GM18907 (cell line): ENCODE measurements at regions not wholly inside any gene's neighbourhood (a gene's known extent, or its start where the extent isn't known, plus 50 kb on each side); places are given as distances from the start of the nearest gene placed in this dataset.

ENCODE experiments used
- ATAC-seq: cut with Tn5 transposase; IDR thresholded peaks from one replicate; pipeline ENCODE4 v1.9.1; 2021; ENCODE audit warnings: mild to moderate bottlenecking, moderate library complexity; ENCODE audit not compliant: unreplicated experiment

DNA sequence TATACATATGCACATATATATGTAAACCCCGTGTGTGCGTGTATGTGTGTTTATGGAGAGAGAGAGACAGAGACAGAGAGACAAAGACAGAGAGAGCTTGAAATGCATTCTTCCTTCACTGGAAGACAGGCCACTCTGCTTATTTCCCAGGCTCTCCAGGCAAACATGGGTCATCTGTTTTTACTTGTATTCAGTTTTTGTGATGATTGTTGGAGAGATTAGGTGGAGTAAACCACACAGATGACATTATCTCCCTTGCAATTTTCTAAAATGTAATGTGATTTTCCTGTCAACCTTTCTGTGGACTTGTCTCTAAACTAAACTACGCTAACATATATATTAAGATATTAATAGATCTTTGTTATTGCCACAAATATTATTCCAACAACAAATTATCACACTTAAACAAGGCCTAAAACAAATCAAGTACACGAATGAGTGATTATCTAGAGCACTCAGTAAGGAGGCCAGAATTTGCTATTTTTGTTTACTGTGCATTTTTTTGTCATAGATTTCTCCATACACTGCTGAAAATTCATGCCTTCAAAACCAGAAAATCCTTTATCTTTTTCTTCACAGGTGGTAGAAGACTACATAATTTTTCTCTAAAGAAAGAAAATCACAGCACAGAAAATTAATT is 251.8 kb upstream of the SLIT2 start:
- ATAC-seq: no peak

DNA sequence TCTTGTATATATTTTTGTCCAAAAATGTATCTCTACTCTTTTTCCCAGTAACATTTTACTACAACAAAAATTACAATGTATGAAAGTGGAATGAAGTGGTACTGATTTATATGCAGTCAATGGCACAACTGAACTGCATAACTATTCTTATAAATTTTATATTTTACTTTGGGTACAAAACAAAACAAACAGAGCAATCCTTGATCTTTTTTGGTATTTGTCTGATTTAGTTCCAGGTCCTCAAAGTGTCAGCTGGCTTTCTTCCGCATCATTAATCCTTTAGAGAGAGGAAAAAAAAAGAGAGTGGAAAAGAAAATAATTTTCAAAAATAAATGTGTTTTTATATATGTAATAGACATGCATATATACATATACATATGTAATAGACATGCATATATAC is 252.4 kb upstream of the SLIT2 start:
- ATAC-seq: no peak

DNA sequence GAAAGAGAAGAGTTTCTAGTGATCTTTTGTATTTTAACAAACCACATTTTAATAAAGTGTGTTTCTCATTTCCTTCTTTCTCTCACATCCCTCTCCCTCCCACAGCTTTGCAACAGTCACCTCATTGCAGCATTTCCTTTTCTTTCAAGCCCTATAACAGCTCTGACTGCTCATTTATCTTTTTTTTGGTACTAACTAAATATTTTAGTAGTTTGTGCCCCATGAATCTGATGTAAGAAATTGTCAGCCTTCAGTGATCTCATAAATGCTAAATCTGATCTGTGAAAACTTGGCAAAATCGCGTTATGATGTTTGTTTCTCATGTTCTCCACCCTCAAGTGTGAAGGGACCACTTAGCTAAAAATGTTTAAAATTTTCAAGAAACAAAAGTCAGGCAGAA is 258.5 kb upstream of the SLIT2 start:
- no peak for ATAC-seq

DNA sequence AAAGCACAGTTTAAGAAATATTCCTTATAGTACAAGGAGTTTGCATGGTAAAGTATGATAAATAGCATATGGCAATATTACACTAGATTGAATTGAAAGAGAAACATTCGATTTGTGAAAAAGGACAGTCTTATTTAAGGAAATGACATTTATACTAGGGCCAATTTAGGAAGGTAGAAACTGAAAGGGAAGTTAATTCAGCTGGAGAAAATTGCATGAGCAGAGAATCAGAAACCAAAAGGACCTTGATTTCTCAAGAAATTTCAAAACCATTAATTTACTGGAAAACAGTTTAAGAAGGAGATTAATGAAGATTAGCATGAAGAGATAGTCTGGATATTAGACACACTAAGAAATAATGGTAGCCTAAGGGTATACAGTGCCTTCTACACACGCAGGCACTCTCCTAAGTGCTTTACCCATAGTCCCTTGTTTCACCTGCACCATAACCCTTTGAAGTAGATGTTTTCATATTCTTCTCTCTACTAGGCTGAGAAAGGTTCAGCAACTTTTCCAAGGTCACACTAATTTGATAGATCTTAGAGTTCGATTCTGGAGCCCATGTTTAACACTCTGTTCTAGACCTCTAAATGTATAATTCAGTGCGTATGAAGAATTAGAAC is 259.1 kb upstream of the SLIT2 start:
- no peak for ATAC-seq

DNA sequence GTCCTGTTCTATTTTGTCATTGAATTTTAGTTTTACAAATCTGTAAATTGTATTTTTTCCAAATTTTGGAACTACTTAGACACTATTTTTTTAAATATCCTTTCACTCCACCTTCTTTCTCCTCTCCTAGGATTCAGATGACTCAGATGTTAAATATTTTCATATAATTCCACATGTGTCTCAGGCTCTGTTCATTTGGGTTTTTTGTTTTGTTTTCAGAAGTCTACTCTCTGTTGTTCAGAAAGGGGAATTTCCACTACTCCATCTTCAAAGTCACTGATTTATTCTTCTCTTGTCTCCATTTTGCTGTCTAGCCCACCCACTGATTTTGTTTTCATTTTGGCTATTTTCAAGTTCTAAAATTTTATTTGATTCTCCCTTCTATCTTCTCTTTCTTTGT is 264.0 kb upstream of the SLIT2 start:
- ATAC-seq: no peak

DNA sequence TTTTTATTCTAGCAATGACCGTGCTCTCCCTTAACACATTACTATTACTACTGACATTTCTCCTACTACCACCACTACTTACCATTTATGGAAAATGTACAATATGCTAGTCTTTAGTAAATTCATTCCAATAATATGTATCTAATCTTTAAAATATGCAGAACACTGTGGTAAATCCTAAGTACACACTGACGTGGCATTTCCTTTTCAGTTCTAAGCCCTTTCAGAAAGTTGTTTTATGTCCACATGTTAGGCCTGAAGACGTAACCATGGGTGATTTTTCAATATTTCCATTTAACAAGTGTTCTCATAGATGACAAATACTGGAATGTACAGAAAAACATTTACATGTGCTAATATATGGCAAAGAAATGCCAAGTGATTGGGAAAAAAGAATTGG is 268.6 kb upstream of the SLIT2 start:
- ATAC-seq: no peak

DNA sequence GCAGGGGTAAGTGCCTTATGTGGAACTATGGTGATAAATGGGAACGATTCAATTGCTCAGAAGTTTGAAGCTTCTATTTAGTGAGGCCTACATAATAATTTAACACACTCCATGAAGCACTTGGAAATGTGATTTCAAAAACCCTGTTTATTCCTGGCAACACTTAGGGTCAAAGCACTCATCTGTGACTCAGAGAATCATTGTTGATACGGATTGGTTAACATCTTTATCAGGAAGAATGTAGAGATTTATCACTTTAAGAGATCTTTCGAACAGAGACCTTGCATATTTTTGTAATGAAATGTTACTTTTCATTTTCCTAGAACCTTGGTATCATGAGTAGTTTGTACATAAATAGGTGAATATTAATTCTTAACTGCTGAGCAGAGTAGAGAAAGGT is 269.1 kb upstream of the SLIT2 start:
- no peak for ATAC-seq

DNA sequence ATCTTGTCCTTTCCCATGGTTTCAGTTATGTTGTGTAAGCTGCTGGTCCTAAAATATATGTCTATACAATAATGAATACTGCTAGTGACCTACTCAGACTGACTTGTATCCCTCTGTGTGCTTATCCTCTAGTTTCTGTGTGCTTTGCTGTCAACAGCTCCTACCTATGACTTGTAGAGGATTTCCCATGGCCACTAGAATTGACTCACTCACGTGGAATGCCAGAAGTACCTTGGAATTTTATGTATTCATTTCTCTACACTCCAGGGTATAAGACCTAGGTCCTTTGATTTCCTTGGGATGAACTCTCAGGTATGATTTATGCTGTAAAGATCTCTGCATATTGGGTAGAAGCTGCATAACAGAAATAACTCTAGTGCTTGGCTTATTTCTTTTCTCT is 279.9 kb upstream of the SLIT2 start:
- ATAC-seq: no peak

DNA sequence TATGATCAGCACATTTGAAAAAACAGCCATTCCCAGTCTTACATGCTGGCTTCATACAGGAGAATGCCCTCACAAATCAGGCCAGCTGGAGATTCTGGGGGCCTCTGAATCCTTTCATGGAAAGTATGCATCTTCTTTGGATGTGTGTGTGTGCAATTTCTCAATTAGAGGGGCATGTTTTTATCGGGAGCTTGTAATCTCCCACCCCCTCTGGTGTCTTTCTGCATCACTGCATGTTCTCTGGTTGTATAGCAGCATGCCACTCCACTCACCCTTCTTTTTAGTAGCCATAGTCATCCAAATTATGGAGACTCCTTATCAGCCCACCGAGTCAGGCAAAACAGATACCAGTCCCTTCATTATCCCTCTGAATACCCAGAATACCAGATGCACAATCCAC is 282.2 kb upstream of the SLIT2 start:
- ATAC-seq: no peak

DNA sequence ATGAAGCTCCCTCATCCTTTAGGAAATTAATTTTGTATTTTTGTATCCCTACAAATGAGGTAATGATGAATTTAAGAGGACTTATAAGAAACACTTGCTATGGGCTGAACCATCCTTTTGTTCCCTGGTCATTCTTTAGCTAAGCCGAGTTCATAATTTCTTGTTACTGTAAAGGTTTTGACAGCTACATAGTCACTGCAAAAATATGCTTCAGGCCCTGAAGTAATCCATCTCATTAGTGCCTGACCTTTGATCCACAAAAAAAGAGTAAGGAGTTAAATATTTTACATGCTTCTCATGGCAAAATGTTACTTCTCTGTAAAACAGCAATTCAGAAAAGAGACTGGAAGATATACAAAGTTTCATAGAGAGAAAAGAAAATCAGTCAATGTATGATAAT is 290.6 kb upstream of the SLIT2 start:
- no peak for ATAC-seq

DNA sequence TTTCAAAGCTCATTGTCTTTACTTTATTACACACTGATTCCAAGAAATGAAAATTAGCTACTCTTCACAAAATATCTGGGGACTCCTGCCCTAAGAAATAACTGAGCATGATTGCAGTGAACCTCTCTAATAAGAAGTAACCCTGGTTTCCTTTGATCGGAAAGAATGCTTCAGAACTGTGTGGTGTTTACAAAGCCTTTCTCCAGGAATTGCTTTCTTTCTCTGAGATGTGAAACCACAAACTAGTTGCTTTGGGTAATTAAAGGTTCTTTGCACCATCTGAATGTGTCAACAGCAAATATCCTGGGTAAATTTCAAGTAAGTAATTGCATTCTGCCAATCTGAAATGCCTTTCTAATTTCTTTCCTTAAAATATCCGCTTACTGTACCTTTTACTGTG is 292.9 kb upstream of the SLIT2 start:
- no peak for ATAC-seq

DNA sequence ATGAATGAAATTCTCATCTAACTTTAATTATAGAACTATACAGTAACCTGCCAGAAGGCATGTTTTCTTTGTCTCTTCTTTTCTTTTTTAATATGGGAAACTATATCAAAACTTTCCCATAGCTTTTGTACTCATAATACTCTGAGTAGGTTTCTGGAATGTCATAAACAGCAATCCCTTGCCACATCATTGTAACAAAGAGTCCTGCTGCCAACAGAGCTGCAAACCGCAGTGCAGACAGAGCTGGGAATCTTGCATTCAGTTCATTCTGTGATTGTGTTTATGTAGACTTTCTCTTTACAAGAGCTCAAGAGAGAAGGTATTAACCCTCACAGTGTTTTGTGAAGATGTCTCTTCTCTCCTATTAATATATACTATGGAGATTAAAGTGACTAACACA is 304.4 kb upstream of the SLIT2 start:
- ATAC-seq: no peak

DNA sequence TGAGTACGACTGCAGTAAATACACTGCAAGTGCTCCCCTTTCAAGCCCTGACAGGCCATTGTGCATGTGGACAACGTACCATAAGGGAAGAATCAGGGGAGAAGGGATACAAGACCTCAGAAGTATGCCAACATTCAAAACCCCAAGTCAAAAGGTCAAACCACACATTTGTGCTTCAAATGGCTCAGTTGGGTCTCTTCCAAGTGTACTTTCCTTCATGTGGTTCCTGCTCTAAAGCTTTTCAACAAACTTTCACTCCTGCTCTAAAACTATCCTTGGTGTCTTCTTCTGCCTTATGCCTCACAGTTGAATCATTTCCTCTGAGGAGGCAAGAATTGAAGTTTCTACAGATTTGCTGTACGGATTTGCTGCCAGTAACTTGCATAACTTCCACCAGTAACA is 305.7 kb upstream of the SLIT2 start:
- no peak for ATAC-seq

DNA sequence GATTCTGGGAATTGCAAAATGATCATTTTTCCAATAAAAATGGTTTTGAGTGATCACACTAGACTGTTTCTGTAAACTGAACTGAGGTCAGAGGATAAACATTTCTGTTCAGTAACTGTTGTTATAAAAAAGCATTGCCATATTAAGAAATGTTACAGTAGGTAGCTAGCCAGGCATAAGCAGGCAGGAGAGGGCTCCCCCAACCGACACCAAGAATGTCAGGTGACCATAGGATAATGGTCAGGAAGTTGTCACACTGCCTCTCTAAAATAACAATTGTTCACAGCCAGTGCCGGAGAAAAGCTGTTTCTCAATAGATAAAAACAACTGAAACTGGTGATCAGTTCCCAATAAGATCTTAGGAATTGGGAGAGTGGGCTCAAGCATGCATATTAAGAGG is 306.2 kb upstream of the SLIT2 start:
- ATAC-seq: no peak

DNA sequence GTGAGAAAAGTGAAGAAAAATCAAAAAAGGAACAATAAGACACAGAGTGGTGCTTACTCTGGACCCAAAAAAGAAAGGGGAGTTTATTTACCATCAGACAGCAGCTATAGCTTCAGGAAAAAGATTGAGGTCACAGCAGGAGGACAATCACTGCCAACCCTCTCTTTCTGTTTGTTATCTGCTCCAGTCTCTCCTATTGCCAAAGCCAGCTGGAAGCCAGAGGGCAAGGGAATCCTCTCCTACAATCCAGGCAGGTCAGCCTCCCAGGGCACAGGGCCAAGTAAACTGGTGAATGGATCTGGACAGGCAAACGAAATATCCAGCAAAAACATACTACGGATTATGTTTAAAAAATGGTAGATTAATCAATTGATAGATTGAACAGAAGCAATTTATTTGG is 306.9 kb upstream of the SLIT2 start:
- ATAC-seq: no peak

DNA sequence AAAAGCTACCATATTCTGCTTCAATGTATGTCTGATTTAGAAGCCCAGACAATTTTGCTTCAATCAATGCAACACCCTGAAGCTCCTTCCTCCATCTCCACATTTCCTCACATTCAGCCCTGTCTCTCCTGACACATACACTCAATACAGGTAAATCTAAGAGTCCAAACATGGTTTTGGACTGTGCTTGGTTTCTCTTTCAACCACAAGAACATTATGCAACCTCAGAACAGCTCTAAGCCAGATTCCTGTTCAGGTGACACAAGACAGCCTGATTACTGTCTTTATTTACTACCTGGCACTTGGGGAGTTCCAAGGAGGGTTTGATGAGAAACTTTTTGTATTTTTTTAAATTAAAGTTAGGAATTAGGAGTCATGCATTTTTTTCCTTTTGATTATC is 307.5 kb upstream of the SLIT2 start:
- no peak for ATAC-seq

DNA sequence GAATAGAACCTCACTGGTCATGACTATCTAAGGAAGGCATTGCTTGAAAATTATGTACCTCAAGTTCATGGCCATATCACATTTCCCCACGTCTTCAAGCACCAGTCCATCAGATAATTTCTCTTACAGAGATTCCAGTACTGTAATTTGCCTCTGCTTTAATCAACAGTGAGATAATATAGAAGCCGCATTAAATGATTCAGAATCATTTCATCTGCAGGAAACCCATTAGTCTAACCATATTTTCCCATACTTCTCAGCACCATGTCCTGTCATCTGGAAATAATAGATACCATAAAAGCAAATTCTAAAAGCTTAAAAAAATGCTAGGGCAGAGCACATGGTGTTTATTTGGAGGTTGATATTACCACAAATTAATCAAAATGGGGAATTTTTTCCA is 310.3 kb upstream of the SLIT2 start:
- no peak for ATAC-seq

DNA sequence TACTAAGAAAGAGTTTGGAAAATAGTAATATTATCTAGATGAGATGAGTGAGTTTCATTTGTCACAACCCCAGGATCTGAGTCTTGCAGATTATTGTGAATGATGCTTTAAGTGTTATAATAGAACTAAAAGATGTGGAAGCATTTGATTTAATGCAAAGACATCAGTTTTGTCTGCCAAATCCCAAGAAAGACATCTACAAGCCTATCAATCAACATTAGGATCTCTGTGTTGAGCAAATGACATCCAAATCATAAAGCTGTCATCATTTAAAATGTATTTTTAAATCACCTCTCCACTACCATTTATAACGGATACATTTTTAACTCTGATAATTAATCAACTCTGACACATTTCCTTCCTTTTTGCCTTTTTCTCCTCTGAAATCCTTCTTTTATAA is 310.8 kb upstream of the SLIT2 start:
- ATAC-seq: no peak

DNA sequence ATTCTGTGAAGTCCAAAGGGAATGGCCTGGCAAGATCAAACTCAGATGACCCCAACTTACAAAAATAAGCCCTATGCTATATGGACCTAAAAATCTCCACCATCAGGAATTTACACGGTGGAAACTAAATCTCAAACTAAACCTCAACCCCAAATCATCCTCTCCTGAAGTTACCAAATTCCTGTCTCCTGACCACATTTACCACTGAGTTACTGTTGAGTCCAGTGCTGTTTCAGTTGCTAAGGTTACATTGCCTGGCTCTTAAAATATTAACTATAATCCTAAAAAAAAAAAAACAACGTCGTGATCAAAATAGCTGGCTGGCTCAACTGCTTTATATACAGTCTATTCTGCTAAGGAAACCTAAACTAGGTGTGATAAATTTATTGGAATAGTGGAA is 315.2 kb upstream of the SLIT2 start:
- ATAC-seq: no peak

DNA sequence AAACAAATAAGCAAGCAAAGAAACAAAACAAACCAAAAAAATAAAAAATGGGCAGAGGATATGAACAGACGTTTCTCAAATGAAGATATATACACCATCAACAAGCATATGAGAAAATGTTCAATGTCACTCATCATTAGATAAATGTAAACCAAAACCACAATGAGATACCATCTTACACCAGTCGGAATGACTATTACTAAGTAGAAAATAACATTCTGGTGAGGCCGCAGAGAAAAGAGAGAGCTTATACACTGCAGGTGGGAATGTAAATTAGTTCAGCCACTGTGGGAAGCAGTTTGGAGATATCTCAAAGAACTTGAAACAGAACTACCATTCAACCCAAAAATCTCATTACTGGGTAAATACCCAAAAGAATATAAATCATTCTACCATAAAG is 321.0 kb upstream of the SLIT2 start:
- no peak for ATAC-seq

DNA sequence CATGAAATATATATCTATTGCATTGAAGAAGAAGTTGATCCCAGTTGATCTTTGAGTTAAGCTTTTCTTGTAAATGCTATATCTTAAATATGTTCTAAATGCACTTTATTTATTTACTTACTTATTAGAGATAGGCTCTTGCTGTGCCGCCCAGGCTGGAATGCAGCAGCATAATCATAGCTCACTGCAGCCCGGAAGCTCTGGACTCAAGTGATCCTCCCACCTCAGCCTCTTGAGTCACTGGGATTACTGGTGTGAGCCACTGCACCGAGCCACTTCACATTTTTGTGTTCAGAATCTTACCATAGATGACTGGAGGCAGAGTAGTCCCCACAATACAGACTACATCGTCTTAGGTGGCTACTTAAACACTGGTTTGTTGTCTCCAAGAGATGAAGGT is 324.3 kb upstream of the SLIT2 start:
- no peak for ATAC-seq

DNA sequence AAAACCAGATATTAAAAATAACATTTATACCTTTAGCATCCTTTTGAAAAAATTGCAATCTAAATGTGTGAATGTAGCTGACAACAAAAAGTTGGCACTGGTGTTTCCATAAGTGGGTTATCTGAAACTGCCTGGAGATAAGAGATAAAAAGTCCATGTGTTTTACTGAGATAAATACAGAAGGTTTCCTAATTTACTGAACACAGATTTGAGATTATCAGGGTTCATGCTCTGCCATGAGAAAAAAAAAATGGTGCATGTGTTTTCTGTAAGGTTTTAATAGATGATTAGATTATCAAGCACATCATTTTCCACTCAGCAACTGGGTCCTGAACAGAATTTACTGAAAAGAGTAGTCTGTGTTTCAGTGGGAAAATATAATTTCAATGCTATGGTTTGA is 326.2 kb upstream of the SLIT2 start:
- ATAC-seq: no peak

DNA sequence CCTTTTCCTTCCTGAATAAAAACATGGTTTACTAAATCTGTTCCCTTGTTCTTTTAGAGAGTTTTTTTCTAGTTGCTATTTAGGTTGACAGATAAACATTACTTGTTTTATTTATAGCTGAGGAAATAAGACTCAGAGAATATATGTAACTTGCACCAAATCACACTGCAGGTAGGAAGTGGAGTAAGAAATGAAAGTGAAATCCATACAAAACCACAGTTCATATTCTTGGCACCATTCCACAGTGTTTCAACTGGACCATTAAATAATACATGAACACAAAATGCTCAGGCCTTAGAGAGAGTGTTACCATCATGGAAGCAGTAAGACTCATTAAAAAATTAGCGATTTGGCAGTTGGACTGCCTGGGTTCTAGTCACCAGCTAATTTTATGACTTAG is 326.9 kb upstream of the SLIT2 start:
- no peak for ATAC-seq
